ENCODE measurements at regions not wholly inside any gene's neighbourhood (a gene's known extent, or its start where the extent isn't known, plus 50 kb on each side); places are given as distances from the start of the nearest gene placed in this dataset.

DNA sequence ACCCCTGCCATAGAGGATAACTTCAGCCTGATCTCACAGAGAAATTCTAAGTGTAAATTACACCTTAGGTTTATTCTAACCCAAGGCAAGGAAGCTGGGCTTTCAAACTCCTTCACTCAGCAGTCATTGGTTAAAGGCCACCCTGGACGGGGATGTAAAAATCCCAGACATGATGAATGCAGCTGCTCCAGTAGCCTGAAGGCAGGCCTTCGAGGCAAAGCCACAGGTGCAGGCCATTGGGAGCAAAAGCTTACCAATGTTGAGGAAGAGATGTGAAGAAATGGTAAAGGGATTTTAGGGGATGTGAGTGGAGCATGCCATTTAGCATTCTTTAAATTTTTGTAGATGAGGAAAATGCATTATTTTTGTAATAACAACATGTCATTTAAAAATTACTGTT lies 514.4 kb downstream of the XYLT1 start:
- TF ChIP-seq, protein P1, sequence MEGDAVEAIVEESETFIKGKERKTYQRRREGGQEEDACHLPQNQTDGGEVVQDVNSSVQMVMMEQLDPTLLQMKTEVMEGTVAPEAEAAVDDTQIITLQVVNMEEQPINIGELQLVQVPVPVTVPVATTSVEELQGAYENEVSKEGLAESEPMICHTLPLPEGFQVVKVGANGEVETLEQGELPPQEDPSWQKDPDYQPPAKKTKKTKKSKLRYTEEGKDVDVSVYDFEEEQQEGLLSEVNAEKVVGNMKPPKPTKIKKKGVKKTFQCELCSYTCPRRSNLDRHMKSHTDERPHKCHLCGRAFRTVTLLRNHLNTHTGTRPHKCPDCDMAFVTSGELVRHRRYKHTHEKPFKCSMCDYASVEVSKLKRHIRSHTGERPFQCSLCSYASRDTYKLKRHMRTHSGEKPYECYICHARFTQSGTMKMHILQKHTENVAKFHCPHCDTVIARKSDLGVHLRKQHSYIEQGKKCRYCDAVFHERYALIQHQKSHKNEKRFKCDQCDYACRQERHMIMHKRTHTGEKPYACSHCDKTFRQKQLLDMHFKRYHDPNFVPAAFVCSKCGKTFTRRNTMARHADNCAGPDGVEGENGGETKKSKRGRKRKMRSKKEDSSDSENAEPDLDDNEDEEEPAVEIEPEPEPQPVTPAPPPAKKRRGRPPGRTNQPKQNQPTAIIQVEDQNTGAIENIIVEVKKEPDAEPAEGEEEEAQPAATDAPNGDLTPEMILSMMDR (IDR thresholded peaks at IDR 0.05), result no peak
- TF ChIP-seq POLR2A (IDR thresholded peaks at IDR 0.05), result no peak
